ENCODE measurements at regions not wholly inside any gene's neighbourhood (a gene's known extent, or its start where the extent isn't known, plus 50 kb on each side); places are given as distances from the start of the nearest gene placed in this dataset.

GRCh38 chr9:88817628-88818027, 173.6 kb upstream of the S1PR3 start:
- TF ChIP-seq CTCF (IDR thresholded peaks at IDR 0.05) = no peak
- no peak for TF ChIP-seq POLR2A (IDR thresholded peaks at IDR 0.05)
- no peak for TF ChIP-seq EP300 (IDR thresholded peaks at IDR 0.05)
- TF ChIP-seq POLR2AphosphoS5 (IDR thresholded peaks at IDR 0.05) = no peak

Measured in suprapubic skin (tissue), 4 donors.